H1 (cell line): ENCODE measurements at regions not wholly inside any gene's neighbourhood (a gene's known extent, or its start where the extent isn't known, plus 50 kb on each side); places are given as distances from the start of the nearest gene placed in this dataset.

Experiments used
- BRCA1 ChIP-seq: IDR thresholded peaks from 2 replicates; pipeline ENCODE4 v1.6.1; 2012; ENCODE audit warnings: low read depth, low read length, improper control_type of control experiment
- CBX8 ChIP-seq: fragments of 300-800, 300-1000 bp; sonication (generic); IDR thresholded peaks from 2 replicates; pipeline ENCODE4 v1.7.1; 2016; ENCODE audit warnings: low read depth, low read length, borderline replicate concordance
- NRF1 ChIP-seq: IDR thresholded peaks from 2 replicates; pipeline ENCODE4 v1.6.1; 2011; ENCODE audit warnings: mild to moderate bottlenecking, low read depth, low read length, improper control_type of control experiment
- TCF12 ChIP-seq: IDR thresholded peaks from 2 replicates; pipeline ENCODE4 v1.6.1; 2011; ENCODE audit warnings: low read depth, mild to moderate bottlenecking, low read length
- USF2 ChIP-seq: IDR thresholded peaks from 2 replicates; pipeline ENCODE4 v1.6.1; 2011; ENCODE audit warnings: low read length, improper control_type of control experiment

GRCh38 chrX:39328661-39329060 is 527.4 kb downstream of the MID1IP1 start (continued):
- TF ChIP-seq CBX8 = no peak
- TF ChIP-seq TCF12 = no peak
- no peak for TF ChIP-seq NRF1
- TF ChIP-seq BRCA1 = no peak
- no peak for TF ChIP-seq USF2
